GM21576 (cell line): ENCODE measurements at regions not wholly inside any gene's neighbourhood (a gene's known extent, or its start where the extent isn't known, plus 50 kb on each side); places are given as distances from the start of the nearest gene placed in this dataset.

Experiments used
- ATAC-seq: cut with Tn5 transposase; IDR thresholded peaks from one replicate; pipeline ENCODE4 v1.9.1; 2021; ENCODE audit warnings: mild to moderate bottlenecking, moderate library complexity; ENCODE audit not compliant: unreplicated experiment

DNA sequence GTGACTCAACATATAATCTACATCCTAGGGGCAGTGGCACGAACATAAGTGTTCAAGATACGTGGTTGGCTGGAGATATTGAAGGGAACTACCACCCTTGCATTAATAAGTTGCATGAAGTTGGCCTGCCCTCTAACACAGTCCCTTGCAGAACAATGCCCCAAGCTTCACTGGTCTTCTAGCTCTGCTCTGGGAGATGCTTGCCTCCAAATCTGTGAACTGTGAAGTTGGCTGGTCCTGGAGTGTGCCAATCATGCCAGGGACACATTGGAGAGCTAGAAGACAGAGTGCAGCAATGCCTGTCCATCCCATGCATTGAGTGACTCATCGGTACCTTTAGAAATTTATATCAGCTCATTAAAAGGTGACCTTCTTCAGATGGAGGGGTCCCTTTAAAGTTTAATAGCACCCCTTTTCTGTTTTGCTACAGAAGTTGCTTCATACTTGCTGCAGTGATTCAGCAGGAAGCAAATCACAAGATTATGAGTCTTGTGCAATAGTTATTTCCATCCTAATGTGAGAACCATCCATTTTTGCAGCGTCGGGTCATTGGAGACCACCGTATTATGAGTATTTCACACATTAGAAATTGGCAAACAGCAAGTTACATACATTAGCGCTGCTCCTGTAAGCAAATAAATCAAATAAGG is 55.2 kb upstream of the KAZN start:
- no peak for ATAC-seq

- ATAC-seq = no peak
Measured at GRCh38 chr1:14544319-14544718, 54.2 kb upstream of the KAZN start.

GRCh38 chr1:14545422-14546025 is 53.0 kb upstream of the KAZN start:
- ATAC-seq = no peak

- no peak for ATAC-seq
Measured at GRCh38 chr1:14546416-14546815, 52.1 kb upstream of the KAZN start.
